Esophagus (tissue), 2 donors: ENCODE measurements at regions not wholly inside any gene's neighbourhood (a gene's known extent, or its start where the extent isn't known, plus 50 kb on each side); places are given as distances from the start of the nearest gene placed in this dataset.
"Not testable (repeated sequence)": the region's sequence is repeated elsewhere in the genome, so short reads cannot be mapped to it uniquely, and the experiment has no call there.

Experiments used
- H3K27ac ChIP-seq, 2 donors: one replicate each; pipeline ENCODE4 v1.5.1; 2013; ENCODE audit warnings: low read depth in 2 of 2, mild to moderate bottlenecking in 2 of 2, inconsistent platforms in 1 of 2, low read length in 1 of 2, moderate library complexity in 1 of 2
- H3K27me3 ChIP-seq, 2 donors: one replicate each; pipeline ENCODE4 v1.6.1; 2013; ENCODE audit warnings: low read length in 2 of 2, control low read depth in 1 of 2, mild to moderate bottlenecking in 1 of 2; ENCODE audit not compliant: insufficient read depth in 2 of 2, control insufficient read depth in 1 of 2
- H3K36me3 ChIP-seq, 2 donors: one replicate each; pipeline ENCODE4 v1.6.1; 2013; ENCODE audit warnings: low read length in 1 of 2; ENCODE audit not compliant: control insufficient read depth in 2 of 2, insufficient read depth in 2 of 2
- H3K4me1 ChIP-seq, 2 donors: one replicate each; pipeline ENCODE4 v1.6.1; 2013; ENCODE audit warnings: low read length in 1 of 2; ENCODE audit not compliant: control insufficient read depth in 2 of 2, insufficient read depth in 2 of 2
- H3K4me3 ChIP-seq, 2 donors: one replicate each; pipeline ENCODE4 v1.5.1; 2013; ENCODE audit warnings: low read length in 2 of 2, mild to moderate bottlenecking in 2 of 2, low read depth in 1 of 2, moderate library complexity in 1 of 2
- H3K9me3 ChIP-seq, 2 donors: one replicate each; pipeline ENCODE4 v1.6.1; 2013; ENCODE audit warnings: mild to moderate bottlenecking in 2 of 2, low read depth in 1 of 2, low read length in 1 of 2, moderate library complexity in 1 of 2; ENCODE audit not compliant: control insufficient read depth in 2 of 2, insufficient read depth in 1 of 2
- WGBS, 2 donors: extraction: QIAGEN DNeasy Blood & Tissue Kit; methylation state at CpG; one replicate each; pipeline ENCODE4 v1.1.7; 2013; 5-methylcytosine and 5-hydroxymethylcytosine counted together
- donor health status: healthy with polysubstance abuse.
- donor health status: Bipolar disorder and iron deficiency.

DNA sequence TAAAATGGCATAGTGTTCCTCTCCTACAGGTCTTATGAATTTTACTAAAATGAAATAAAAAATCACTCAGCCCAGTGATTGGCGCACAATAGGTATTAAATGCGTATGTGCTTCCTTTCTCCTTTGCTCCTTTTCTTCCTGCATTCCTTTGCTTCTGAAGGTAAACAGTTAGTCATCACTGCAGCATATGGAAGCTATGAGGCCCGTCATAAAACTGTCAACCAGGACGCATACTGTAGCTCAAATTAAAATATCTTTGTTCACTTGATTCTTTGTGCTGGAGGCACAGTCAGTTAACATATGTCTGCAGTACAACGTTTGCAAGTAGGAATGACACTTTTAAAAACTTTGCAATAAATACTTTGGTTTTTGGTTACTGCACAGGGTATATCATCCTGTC lies 374.7 kb downstream of the TCERG1L start:
- WGBS, 2 donors, result 51 to 52% methylated on average over 5 of the region's 5 CpGs
- Histone ChIP-seq H3K36me3 (no peaks in the 10 kb centered on the region), H3K27ac (no peak overlapping the region), H3K27me3 (no peaks in the 10 kb centered on the region), H3K4me3 (no peak overlapping the region), H3K4me1 (no peaks in the 10 kb centered on the region), H3K9me3 (no peaks in the 10 kb centered on the region)

- Histone ChIP-seq H3K36me3 (no peaks in the 10 kb centered on the region), H3K4me1 (no peaks in the 10 kb centered on the region), H3K27me3 (no peaks in the 10 kb centered on the region), H3K9me3 (no peaks in the 10 kb centered on the region), H3K4me3 (no peak overlapping the region), H3K27ac (no peak overlapping the region)
- 86 to 88% methylated on average over 11 of the region's 11 CpGs for WGBS, 2 donors
These were observed 373.5 kb downstream of the TCERG1L start for GRCh38 chr10:130938051-130938450.

DNA sequence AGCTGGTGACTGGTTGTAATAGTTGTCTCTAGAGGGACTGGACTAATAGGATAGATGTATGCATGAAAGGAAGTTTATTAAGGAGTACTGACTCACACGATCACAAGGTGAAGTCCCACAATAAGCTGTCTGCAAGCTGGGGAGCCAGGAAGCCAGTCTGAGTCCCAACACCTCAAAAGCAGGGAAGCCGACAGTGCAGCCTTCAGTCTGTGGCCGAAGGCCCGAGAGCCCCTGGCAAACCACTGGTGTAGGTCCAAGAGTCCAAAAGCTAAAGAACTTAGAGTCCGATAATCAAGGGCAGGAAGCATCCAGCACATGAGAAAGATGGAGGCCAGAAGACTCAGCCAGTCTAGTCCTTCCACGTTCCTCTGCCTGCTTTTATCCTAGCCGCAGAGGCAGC lies 372.6 kb downstream of the TCERG1L start:
- H3K36me3 ChIP-seq, H3K9me3 ChIP-seq, H3K27me3 ChIP-seq, H3K4me1 ChIP-seq, H3K27ac ChIP-seq, H3K4me3 ChIP-seq: not testable (repeated sequence)
- 84 to 87% methylated on average over 7 of the region's 7 CpGs for WGBS, 2 donors

DNA sequence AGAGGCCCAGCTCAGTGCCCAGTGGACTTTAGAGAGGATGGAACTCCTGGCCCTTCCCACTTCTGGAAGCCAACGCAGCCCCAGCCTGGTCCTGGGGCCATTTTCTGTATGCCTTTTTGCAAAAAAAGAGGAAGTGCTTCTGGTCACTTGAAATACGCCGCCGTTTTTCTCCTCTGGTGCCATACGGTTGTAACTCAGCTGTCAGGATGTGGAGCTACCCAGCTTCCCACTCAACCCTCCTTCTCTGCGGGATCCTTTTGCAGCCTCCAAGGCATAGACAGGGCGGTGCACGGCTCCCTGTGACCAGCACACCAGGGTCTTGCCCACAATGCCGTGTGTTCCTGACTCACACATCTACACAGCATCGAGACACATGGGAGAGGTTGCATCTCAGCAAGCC lies 369.6 kb downstream of the TCERG1L start:
- H3K27me3 ChIP-seq, result no peaks in the 10 kb centered on the region
- 66 to 75% methylated on average over 10 of the region's 10 CpGs for WGBS, 2 donors
- no peak overlapping the region for H3K4me3 ChIP-seq
- H3K36me3 ChIP-seq, result no peaks in the 10 kb centered on the region
- H3K27ac ChIP-seq, result no peak overlapping the region
- H3K9me3 ChIP-seq, result peaks cover 0 to 2% of the 10 kb centered on the region in 2 donors
- H3K4me1 ChIP-seq, result no peaks in the 10 kb centered on the region

DNA sequence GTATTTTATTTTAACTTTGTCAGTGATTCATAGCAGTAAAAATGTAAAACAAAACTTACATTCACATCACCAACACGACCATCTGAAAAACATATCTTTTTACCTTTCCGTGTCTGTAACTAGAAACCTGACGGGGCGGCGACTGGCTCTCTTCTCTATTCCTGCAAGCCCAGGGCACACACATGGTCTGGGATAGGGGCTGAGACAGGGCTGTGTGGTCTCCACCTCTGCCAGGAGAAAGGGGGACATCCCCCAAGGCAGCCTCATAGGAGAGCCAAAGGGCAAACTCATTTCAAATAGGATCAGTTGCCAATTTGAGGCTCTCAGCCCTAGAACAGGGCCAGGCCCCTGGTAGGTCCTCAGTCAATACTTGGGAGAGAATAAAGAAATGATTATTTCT lies 359.4 kb downstream of the TCERG1L start:
- Histone ChIP-seq H3K27me3 (peaks cover 0 to 6% of the 10 kb centered on the region in 2 donors), H3K4me3 (no peak overlapping the region), H3K36me3 (no peaks in the 10 kb centered on the region), H3K4me1 (peaks cover 0 to 1% of the 10 kb centered on the region in 2 donors), H3K9me3 (no peaks in the 10 kb centered on the region), H3K27ac (no peak overlapping the region)
- WGBS, 2 donors, result 90 to 92% methylated on average over 5 of the region's 5 CpGs

DNA sequence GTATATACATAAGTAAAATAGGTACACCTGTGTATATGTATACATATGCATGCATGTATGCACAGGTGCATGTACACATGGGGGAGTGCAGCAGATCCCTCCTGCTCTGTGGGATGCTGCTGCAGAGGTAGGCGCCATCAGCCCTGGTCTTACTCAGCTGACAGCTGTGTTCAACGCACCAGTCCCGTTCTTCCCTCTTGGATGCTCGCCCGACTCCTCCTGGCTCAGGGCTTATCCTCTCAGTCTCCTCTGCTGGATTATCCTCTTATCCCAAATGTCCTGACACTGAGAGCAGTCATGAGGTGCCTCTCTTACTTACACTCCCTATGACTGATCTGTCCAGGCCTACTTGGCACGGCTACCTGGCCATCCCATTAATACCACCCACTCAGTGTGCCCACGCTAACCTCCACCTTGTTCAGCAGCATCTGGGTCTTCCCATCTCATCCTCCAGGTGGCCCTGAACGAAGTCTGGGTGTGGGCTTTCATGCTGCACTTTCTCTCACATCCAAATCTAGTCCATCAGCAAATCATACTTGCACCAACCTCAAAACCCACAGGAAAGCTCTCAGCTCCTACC lies 357.1 kb downstream of the TCERG1L start:
- H3K36me3 ChIP-seq, result no peaks in the 10 kb centered on the region
- H3K4me1 ChIP-seq, result no peaks in the 10 kb centered on the region
- peaks cover 0 to 6% of the 10 kb centered on the region in 2 donors for H3K27me3 ChIP-seq
- 61 to 72% methylated on average over 8 of the region's 8 CpGs for WGBS, 2 donors
- H3K9me3 ChIP-seq, result no peaks in the 10 kb centered on the region
- no peak overlapping the region for H3K4me3 ChIP-seq
- H3K27ac ChIP-seq, result no peak overlapping the region

GRCh38 chr10:130956251-130956650 lies 355.3 kb downstream of the TCERG1L start:
- H3K9me3 ChIP-seq, result no peaks in the 10 kb centered on the region
- H3K36me3 ChIP-seq, result no peaks in the 10 kb centered on the region
- no peak overlapping the region for H3K27ac ChIP-seq
- WGBS, 2 donors, result 62 to 66% methylated on average over 8 of the region's 8 CpGs
- no peaks in the 10 kb centered on the region for H3K27me3 ChIP-seq
- H3K4me1 ChIP-seq, result no peaks in the 10 kb centered on the region
- H3K4me3 ChIP-seq, result no peak overlapping the region

DNA sequence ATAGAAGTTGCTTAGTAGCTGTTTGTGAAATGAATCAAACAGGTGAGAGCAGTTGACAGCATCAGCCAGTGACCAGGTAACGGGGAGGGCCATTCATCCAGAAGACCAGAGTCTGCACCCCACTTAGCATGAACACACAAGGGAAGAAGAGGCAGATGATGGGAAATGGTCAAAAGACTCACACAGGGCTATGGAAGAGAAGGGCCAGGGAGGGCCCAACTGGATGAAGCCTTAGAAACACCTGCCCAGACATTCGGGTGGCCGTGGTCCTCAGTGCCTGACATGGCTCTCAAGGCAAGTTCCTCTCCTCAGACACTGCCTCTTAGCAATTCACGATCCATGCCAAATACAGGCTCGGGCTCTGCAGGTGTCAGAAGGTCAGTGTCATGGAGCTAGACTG lies 354.1 kb downstream of the TCERG1L start:
- Histone ChIP-seq H3K27me3 (no peaks in the 10 kb centered on the region), H3K4me1 (no peaks in the 10 kb centered on the region), H3K27ac (no peak overlapping the region), H3K9me3 (no peaks in the 10 kb centered on the region), H3K4me3 (no peak overlapping the region), H3K36me3 (no peaks in the 10 kb centered on the region)
- WGBS, 2 donors, result 76 to 79% methylated on average over 5 of the region's 5 CpGs

- Histone ChIP-seq H3K27ac (no peak overlapping the region), H3K9me3 (no peaks in the 10 kb centered on the region), H3K27me3 (no peaks in the 10 kb centered on the region), H3K4me3 (no peak overlapping the region), H3K4me1 (no peaks in the 10 kb centered on the region), H3K36me3 (no peaks in the 10 kb centered on the region)
- 70 to 74% methylated on average over 6 of the region's 6 CpGs for WGBS, 2 donors
These were observed 353.5 kb downstream of the TCERG1L start for GRCh38 chr10:130958003-130958402.

DNA sequence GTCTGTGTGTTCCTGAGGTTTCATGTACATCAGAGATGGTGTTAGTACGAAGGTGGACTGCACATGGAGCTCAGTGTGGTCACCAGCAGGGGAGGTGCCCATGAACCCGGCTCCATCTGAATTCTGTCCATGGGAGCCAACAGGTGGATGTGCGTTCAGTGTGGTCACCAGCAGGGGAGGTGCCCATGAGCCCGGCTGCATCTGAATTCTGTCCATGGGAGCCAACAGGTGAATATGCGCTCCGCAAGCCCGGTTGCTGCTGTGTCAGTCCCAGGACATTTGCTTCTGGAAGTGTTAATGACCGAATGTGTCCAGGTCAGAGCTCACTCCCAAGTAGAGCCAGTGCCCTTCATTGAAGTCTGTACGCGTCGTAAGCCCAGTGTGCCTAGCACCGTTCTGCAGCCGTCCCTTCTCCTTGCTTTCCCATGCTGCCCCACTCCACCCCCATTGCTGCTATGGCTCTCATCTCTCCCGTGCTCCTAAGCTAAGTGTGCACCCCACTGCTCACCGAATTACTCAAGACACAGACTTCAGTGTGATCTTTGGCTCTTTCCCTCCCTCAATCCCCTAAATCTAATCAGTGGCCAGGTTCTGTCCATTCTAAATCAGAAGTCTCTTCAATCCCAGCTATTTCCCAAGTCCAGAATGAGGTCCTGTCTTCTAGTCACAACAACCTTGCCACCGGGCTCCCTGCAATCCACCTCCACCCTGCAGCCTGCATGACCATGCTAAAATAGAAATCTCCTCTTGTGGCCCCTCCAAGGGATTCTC lies 352.4 kb downstream of the TCERG1L start:
- no peaks in the 10 kb centered on the region for H3K4me1 ChIP-seq
- H3K36me3 ChIP-seq, result no peaks in the 10 kb centered on the region
- 86 to 90% methylated on average over 16 of the region's 16 CpGs for WGBS, 2 donors
- no peak overlapping the region for H3K4me3 ChIP-seq
- no peak overlapping the region for H3K27ac ChIP-seq
- H3K9me3 ChIP-seq, result no peaks in the 10 kb centered on the region
- H3K27me3 ChIP-seq, result no peaks in the 10 kb centered on the region
